22Rv1 (cell line): ENCODE measurements at regions not wholly inside any gene's neighbourhood (a gene's known extent, or its start where the extent isn't known, plus 50 kb on each side); places are given as distances from the start of the nearest gene placed in this dataset.
"Not testable (repeated sequence)": the region's sequence is repeated elsewhere in the genome, so short reads cannot be mapped to it uniquely, and the experiment has no call there.

ENCODE experiments used
- H3K27ac ChIP-seq: fragments of 450-650 bp; 2 replicates; pipeline ENCODE4 v1.5.1; 2017
- ZFX ChIP-seq: fragments of 450-650 bp; IDR thresholded peaks from 2 replicates; pipeline ENCODE4 v1.6.1; 2017; ENCODE audit warnings: antibody characterized with exemption, borderline replicate concordance
- TF ChIP-seq, protein P1 (sequence below): fragments of 450-650 bp; IDR thresholded peaks from 2 replicates; pipeline ENCODE4 v1.5.1; 2017; ENCODE audit warnings: mild to moderate bottlenecking

- TF ChIP-seq, protein P1, sequence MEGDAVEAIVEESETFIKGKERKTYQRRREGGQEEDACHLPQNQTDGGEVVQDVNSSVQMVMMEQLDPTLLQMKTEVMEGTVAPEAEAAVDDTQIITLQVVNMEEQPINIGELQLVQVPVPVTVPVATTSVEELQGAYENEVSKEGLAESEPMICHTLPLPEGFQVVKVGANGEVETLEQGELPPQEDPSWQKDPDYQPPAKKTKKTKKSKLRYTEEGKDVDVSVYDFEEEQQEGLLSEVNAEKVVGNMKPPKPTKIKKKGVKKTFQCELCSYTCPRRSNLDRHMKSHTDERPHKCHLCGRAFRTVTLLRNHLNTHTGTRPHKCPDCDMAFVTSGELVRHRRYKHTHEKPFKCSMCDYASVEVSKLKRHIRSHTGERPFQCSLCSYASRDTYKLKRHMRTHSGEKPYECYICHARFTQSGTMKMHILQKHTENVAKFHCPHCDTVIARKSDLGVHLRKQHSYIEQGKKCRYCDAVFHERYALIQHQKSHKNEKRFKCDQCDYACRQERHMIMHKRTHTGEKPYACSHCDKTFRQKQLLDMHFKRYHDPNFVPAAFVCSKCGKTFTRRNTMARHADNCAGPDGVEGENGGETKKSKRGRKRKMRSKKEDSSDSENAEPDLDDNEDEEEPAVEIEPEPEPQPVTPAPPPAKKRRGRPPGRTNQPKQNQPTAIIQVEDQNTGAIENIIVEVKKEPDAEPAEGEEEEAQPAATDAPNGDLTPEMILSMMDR: no peak
- TF ChIP-seq ZFX: no peak
- no peak overlapping the region for H3K27ac ChIP-seq
Measured at GRCh38 chr13:100980171-100980570, 305.6 kb upstream of the TMTC4 start.

DNA sequence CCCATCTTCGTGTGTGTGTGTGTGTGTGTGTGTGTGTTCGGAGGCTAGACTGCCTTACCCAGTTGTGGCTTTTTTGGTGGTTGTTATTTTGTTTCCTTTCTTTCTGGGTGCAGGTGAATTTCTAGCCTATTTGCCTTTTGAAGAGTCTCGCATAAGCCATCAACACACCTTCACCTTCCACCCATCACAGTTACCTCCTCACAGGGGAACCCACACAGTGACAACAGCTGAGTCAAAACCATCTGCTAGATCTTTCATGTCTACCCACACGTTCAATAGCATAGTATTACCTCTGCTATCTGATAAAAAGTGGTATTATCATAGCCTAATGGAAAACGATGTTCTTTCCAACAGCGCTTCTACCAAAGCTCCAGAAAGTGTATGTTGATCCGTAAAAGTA lies 303.2 kb upstream of the TMTC4 start:
- no peak for TF ChIP-seq ZFX
- TF ChIP-seq, protein P1: no peak

GRCh38 chr13:100976993-100977392 lies 302.4 kb upstream of the TMTC4 start:
- TF ChIP-seq, protein P1: no peak
- TF ChIP-seq ZFX: no peak
- H3K27ac ChIP-seq: no peak overlapping the region

More for the DNA sequence above, 303.2 kb upstream of the TMTC4 start:
- no peak overlapping the region for H3K27ac ChIP-seq

GRCh38 chr13:100975666-100976065 lies 301.1 kb upstream of the TMTC4 start:
- not testable (repeated sequence) for H3K27ac ChIP-seq

- TF ChIP-seq, protein P1: no peak
- no peak for TF ChIP-seq ZFX
- no peak overlapping the region for H3K27ac ChIP-seq
Measured at GRCh38 chr13:100962585-100962984, 288.0 kb upstream of the TMTC4 start.

- TF ChIP-seq, protein P1: no peak
- no peak for TF ChIP-seq ZFX
- H3K27ac ChIP-seq: no peak overlapping the region
Measured at GRCh38 chr13:100961186-100961585, 286.6 kb upstream of the TMTC4 start.

DNA sequence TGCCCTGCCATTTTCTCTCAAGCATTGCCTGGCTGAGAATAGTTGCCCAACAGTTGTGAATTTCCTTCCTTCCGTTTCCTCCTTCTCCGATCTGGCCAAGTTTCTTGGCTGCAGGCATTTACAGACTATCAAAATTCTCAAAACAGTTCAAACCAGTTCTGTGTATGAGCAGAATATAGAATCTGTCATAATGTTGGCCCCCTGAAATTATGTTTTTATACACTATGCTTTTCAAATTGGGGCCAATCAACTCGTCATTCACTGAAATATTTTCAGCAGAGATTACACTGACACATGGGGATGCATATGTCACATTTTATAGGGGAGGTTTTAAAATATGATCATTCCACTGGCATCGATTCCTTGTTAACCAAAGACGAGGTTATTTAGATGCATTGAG lies 284.2 kb upstream of the TMTC4 start:
- no peak overlapping the region for H3K27ac ChIP-seq
- TF ChIP-seq ZFX: no peak
- TF ChIP-seq, protein P1: no peak

DNA sequence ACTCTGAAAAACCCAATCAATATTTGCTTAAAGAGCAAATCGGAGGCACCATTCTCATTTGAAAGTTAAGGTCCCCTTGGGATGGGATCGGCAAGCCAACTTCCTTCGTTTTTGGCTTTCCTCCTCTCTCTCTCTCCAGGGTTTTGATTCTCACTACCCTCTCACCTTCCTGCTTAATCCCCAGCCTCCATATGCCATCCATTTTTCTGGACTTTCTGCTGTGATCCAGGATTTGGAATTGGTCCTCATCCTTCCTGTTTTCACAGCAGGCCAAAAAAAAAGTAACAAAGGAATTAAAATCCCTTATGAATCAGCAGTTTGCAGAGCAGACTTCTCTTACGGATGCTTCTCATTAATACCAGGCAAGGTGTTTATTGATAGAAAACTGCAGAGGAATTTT lies 283.1 kb upstream of the TMTC4 start:
- no peak for TF ChIP-seq ZFX
- TF ChIP-seq, protein P1: no peak
- H3K27ac ChIP-seq: no peak overlapping the region
